Esophagus squamous epithelium (tissue), 5 donors: ENCODE measurements at regions not wholly inside any gene's neighbourhood (a gene's known extent, or its start where the extent isn't known, plus 50 kb on each side); places are given as distances from the start of the nearest gene placed in this dataset.
"Not testable (repeated sequence)": the region's sequence is repeated elsewhere in the genome, so short reads cannot be mapped to it uniquely, and the experiment has no call there.

ENCODE experiments used
- DNase-seq: peaks from one replicate; lab custom pipeline; 2025; lab: John Stamatoyannopoulos, UW
- H3K27ac ChIP-seq, 4 donors: fragments of 200-600 bp; sonication (generic); one replicate each; pipeline ENCODE4 v1.5.1; 2016 to 2019; ENCODE audit warnings: mild to moderate bottlenecking in 1 of 4
- H3K27me3 ChIP-seq, 4 donors: fragments of 200-600 bp; sonication (generic); 1 replicate in 3 of 4; 2 replicates in 1 of 4; pipeline versions ENCODE4 v1.5.1 to v1.6.0; 2017 to 2021; ENCODE audit warnings: antibody characterized with exemption in 1 of 4
- H3K36me3 ChIP-seq, 3 donors: fragments of 200-600 bp; sonication (generic); one replicate each; pipeline ENCODE4 v1.5.1; 2016 to 2019
- H3K4me1 ChIP-seq, 3 donors: fragments of 200-600 bp; sonication (generic); one replicate each; pipeline ENCODE4 v1.5.1; 2017 to 2019
- H3K4me3 ChIP-seq, 4 donors: fragments of 200-600 bp; sonication (generic); 1 replicate in 3 of 4; 2 replicates in 1 of 4; pipeline ENCODE4 v1.5.1; 2016 to 2019; ENCODE audit warnings: mild to moderate bottlenecking in 2 of 4, moderate library complexity in 1 of 4
- H3K9me3 ChIP-seq, 3 donors: fragments of 200-600 bp; sonication (generic); one replicate each; pipeline ENCODE4 v1.5.1; 2016 to 2019
- POLR2A ChIP-seq, 4 donors: fragments of 450-650 bp; IDR thresholded peaks; one replicate each; pipeline ENCODE4 v1.6.1; 2017; ENCODE audit warnings: antibody characterized with exemption in 4 of 4, mild to moderate bottlenecking in 4 of 4, moderate library complexity in 3 of 4
- WGBS, 2 donors: methylation state at CpG; one replicate each; pipeline ENCODE4 v1.1.5; 2018; 5-methylcytosine and 5-hydroxymethylcytosine counted together
- intact Hi-C: fragments of 100-400 bp; cut with DNase I; formaldehyde crosslinking; loops from one replicate; pipeline ENCODE4 v1.15.0; 2022
- TF ChIP-seq, protein P1 (sequence below), 6 experiments: fragments of 450-650 bp in 4 of 6; fragments of 200-600 bp in 2 of 6; sonication (generic) in 2 of 6; IDR thresholded peaks; one replicate each; pipeline ENCODE4 v1.5.1; 2016 to 2019; ENCODE audit warnings: antibody characterized with exemption in 6 of 6, mild to moderate bottlenecking in 4 of 6, moderate library complexity in 4 of 6
- donor health status: DM: yes; HTN: yes; CAD: no.

DNA sequence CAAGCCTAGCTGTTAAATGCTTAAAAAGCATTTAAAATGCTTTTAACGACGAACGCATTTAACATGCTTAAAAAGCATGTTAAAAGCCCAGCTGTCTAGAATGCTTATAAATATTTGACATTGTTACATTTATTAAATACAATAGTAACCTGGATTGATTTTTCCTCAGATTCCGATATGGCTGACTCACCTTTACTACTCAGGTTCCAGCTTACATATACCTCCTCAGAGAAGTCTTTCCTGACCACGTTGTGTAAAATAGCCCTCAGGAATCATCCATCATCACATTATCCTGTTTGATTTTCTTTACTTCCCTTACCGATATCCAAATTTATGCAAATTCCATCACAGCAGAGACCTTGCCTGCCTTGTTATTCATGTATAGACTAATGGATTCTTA is 51.4 kb downstream of the SLC41A2 start:
- H3K4me3 ChIP-seq: no peak overlapping the region
- H3K9me3 ChIP-seq: no peaks in the 10 kb centered on the region
- no peak overlapping the region for H3K27ac ChIP-seq
- H3K4me1 ChIP-seq: no peaks in the 10 kb centered on the region
- WGBS, 2 donors: 80 to 90% methylated on average over 6 of the region's 6 CpGs
- no peaks in the 10 kb centered on the region for H3K36me3 ChIP-seq
- intact Hi-C loops: no loop called here
- H3K27me3 ChIP-seq: no peaks in the 10 kb centered on the region
- TF ChIP-seq, protein P1, sequence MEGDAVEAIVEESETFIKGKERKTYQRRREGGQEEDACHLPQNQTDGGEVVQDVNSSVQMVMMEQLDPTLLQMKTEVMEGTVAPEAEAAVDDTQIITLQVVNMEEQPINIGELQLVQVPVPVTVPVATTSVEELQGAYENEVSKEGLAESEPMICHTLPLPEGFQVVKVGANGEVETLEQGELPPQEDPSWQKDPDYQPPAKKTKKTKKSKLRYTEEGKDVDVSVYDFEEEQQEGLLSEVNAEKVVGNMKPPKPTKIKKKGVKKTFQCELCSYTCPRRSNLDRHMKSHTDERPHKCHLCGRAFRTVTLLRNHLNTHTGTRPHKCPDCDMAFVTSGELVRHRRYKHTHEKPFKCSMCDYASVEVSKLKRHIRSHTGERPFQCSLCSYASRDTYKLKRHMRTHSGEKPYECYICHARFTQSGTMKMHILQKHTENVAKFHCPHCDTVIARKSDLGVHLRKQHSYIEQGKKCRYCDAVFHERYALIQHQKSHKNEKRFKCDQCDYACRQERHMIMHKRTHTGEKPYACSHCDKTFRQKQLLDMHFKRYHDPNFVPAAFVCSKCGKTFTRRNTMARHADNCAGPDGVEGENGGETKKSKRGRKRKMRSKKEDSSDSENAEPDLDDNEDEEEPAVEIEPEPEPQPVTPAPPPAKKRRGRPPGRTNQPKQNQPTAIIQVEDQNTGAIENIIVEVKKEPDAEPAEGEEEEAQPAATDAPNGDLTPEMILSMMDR (IDR thresholded peaks at IDR 0.05): no peak
- no peak for TF ChIP-seq POLR2A (IDR thresholded peaks at IDR 0.05)
- DNase-seq: no peak

GRCh38 chr12:104905446-104905845 is 52.6 kb downstream of the SLC41A2 start:
- H3K4me3 ChIP-seq, intact Hi-C loops, DNase-seq, H3K9me3 ChIP-seq, H3K36me3 ChIP-seq, H3K27me3 ChIP-seq, H3K27ac ChIP-seq, H3K4me1 ChIP-seq: not testable (repeated sequence)
- 100% methylated on average over 1 to 5 of the region's 24 CpGs for WGBS, 2 donors

DNA sequence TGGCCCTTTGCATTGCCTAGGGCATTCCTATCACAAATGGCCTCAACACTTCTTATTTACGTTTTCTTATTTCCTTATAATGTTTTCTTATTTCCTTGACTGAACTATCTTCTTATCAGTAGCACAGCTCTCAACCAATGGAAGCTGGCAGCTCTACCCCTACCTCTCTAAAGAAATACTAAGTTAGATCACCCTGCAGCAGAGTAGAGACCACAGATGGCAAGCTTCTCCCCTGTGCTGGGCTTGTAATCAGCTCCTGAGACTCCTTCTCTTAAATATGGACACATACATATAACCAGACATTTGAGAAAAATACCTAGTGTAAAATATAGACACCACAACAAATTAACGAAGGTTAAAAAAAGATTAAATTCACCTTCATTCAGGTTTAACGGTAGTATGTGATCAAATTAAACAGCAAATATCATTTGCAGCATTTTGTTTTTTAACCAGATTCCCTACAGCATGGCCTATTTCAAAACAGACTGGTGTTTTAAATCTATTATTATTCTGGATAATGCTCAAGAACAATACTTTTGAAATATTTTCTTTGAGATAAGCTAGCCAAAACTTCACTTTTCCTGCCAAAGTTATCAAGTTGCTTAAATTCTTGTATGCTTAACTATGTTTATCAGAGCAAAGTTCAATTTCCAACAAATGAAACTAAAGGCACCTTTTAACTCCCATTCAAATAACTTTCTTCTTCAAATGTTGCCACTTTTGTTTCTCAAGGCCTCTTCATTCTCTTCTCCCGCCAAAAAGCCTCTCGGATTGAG is 54.3 kb downstream of the SLC41A2 start:
- no peaks in the 10 kb centered on the region for H3K4me1 ChIP-seq
- H3K27ac ChIP-seq: no peak overlapping the region
- no peak for TF ChIP-seq POLR2A (IDR thresholded peaks at IDR 0.05)
- TF ChIP-seq, protein P1 (IDR thresholded peaks at IDR 0.05): no peak
- WGBS, 2 donors: 84 to 91% methylated on average over 5 of the region's 5 CpGs
- H3K4me3 ChIP-seq: no peak overlapping the region
- H3K27me3 ChIP-seq: no peaks in the 10 kb centered on the region
- DNase-seq: no peak
- intact Hi-C loops: no loop called here
- H3K36me3 ChIP-seq: no peaks in the 10 kb centered on the region
- H3K9me3 ChIP-seq: no peaks in the 10 kb centered on the region

- Histone ChIP-seq H3K27me3 (no peaks in the 10 kb centered on the region), H3K36me3 (no peaks in the 10 kb centered on the region), H3K27ac (no peak overlapping the region), H3K9me3 (no peaks in the 10 kb centered on the region), H3K4me3 (no peak overlapping the region), H3K4me1 (no peaks in the 10 kb centered on the region)
- intact Hi-C loops: no loop called here
- no peak for DNase-seq
- TF ChIP-seq, protein P1 (IDR thresholded peaks at IDR 0.05): no peak
- TF ChIP-seq POLR2A (IDR thresholded peaks at IDR 0.05): no peak
These were observed 56.0 kb downstream of the SLC41A2 start for GRCh38 chr12:104902125-104902524.

DNA sequence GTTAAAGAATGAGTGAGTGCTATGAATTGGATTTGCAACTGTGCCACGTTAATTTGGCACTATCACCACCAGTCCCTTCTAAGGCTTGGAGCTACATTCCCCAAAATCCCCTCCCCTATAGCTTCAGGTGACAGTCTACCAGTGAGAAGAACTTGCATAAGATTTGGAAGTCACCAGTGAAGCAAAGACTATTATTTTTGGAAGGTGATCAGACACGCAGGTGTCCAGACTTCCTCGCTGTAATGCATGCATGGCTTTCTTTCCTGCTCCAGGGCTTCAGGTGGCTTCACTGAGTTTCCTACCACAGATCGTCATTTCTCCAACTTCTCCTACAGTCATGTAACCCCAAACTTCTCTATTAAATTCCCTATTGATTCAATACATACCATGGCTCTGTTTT is 61.4 kb downstream of the SLC41A2 start:
- Histone ChIP-seq H3K4me3 (no peak overlapping the region), H3K36me3 (no peaks in the 10 kb centered on the region), H3K27ac (no peak overlapping the region), H3K9me3 (no peaks in the 10 kb centered on the region), H3K4me1 (no peaks in the 10 kb centered on the region), H3K27me3 (no peaks in the 10 kb centered on the region)
- intact Hi-C loops: no loop called here
- DNase-seq: no peak
- TF ChIP-seq POLR2A (IDR thresholded peaks at IDR 0.05): no peak
- TF ChIP-seq, protein P1 (IDR thresholded peaks at IDR 0.05): no peak
- WGBS, 2 donors: 56 to 74% methylated on average over 4 of the region's 4 CpGs

DNA sequence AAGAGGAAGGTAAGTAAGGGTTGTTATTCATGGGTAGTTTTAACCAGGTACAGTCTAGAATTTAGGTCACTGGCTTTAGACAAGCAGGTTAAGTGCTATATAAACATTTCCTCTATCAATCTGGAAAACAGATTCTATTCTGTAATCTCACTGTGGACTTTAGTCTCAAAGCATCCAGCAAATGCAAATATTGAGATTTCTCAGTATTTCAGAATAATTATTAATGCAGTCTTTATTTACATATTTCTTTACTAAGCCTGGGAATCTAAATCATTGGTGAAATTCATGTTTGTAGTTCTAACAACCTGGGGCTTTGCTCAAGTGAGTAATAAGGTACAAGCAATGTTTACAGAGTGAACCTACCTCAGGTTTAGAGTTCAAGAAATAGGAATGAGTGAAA is 61.9 kb downstream of the SLC41A2 start:
- intact Hi-C loops: no loop called here
- no peaks in the 10 kb centered on the region for H3K36me3 ChIP-seq
- no peak overlapping the region for H3K4me3 ChIP-seq
- DNase-seq: no peak
- no peaks in the 10 kb centered on the region for H3K9me3 ChIP-seq
- no peaks in the 10 kb centered on the region for H3K4me1 ChIP-seq
- no peaks in the 10 kb centered on the region for H3K27me3 ChIP-seq
- H3K27ac ChIP-seq: no peak overlapping the region
- no peak for TF ChIP-seq POLR2A (IDR thresholded peaks at IDR 0.05)
- TF ChIP-seq, protein P1 (IDR thresholded peaks at IDR 0.05): no peak
